ENCODE measurements at regions not wholly inside any gene's neighbourhood (a gene's known extent, or its start where the extent isn't known, plus 50 kb on each side); places are given as distances from the start of the nearest gene placed in this dataset.
A peak's percentile ranks its signal among the peaks of the same experiment; 100 is the strongest.
"Not testable (repeated sequence)": the region's sequence is repeated elsewhere in the genome, so short reads cannot be mapped to it uniquely, and the experiment has no call there.

DNA sequence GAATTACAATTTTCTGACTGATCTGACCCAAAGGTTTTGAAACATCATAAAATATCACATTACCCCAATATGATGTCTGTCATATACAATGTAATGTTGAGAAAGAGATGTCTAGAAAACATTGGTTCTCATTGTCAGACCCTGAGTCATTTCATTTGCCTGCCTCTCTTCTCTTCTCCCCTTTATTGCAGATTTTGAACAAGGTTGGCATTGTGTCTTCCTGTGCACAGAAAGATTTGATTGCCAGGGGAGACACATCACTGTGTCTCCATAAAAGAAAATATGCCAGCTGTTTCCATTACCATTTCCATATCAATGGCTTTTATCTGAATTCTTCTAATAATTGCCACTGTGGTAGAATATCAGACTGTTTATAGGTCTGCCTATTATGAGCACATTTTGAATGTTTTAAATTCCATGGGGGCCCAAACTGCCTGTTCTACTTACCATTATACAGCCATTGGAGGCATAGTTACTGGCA lies 65.6 kb downstream of the IFI44 start:
- DNase-seq (ENCODE audit: low read depth in 2 of 2) = peak in 1 of 2 experiments; percentile 46

DNA sequence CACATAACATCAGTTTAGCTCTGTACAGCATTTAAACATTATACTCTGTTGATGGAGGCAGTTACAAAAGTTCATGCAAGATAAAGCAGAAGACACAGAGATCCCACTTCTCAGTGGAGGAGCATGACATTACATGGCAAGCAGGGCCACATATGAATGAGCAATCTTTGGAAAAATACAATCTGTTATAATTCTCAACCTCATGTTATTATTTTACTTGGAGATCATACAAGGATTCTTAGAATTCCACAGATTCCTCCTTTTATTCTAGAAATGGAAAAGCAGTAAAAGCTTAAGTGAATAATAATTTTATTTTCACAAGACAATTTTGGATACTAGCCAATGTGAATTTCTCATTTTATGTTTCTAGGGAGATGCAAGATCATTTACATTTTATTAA lies 66.6 kb downstream of the IFI44 start:
- peak; percentile 55 to 69 for DNase-seq (ENCODE audit: low read depth in 2 of 2)

DNA sequence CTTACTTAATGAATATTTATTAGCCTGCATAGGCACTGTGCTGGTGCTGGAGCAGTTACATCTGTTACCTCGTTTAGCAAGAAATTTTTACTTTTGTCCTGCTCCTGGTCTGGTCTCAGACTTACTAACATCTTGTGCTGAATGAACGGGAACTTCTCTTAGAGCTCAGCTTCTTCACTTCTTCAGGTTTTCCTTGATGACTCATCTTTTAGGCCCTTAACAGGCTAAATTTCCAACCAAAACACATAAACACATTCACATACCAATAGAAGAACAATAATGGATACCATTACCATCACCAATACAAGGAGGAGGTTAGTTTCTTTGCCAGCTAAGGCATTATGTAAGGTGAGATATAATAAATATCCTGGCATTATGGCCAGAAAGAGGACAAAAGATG lies 68.9 kb downstream of the IFI44 start:
- no peak for DNase-seq (ENCODE audit: low read depth in 2 of 2)

DNA sequence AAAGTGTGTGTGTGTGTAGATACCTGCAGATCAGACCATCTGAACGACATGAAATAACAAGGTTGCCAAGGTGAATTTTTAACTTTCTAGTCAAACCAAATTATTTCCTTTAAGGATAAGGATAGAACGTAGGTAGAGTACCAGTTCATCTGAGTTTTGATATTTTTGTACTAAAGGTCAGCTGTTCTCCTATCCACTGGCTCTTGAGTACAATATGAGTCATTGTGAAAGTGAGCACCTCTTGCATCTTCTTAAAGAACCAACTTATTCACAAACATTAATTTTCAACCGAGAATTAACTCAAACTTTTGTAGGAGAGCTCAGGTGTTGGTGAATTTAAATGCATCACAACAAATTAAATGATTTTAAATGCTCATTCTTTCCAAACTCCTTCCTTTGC lies 71.5 kb downstream of the IFI44 start:
- no peak for DNase-seq (ENCODE audit: low read depth in 2 of 2)

DNA sequence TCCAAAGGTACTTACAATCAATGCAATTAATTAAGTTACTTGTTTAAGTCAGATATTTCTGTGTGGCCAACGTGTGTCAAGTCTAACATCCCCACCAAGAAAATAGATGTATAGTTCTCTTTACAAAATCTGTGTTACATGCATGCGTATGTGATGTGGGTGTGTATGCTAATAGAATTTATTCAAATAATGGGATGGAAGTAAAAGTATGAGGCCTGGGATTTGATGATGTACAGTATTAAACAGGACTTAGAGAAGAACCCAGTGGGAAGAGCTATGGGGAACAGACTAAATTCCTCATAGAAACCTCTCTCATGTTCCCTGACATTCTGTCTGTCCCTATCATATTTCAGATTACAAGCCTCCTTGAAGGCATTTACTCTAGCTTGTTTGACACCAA lies 72.5 kb downstream of the IFI44 start:
- DNase-seq (ENCODE audit: low read depth in 2 of 2) = no peak

DNA sequence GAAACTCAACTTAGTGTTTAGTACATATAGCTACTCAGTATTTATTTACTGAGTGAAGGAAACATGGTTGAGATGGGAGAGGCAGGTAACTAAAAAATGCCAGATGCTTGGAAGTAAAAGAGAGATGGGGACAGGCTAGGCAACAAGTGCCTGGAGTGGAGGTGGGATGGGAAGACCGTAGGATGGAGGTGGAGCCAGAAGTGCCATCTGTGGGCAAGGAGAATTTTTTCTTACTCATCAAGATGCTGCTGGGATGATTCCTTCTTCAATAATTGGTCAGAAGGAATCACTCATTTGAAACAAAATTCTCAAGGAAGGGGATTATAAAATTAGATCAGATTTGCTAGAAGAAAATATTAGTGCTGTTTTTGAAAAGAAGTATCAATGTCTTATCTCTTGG lies 72.9 kb downstream of the IFI44 start:
- peak; percentile 32 to 35 for DNase-seq (ENCODE audit: low read depth in 2 of 2)

DNA sequence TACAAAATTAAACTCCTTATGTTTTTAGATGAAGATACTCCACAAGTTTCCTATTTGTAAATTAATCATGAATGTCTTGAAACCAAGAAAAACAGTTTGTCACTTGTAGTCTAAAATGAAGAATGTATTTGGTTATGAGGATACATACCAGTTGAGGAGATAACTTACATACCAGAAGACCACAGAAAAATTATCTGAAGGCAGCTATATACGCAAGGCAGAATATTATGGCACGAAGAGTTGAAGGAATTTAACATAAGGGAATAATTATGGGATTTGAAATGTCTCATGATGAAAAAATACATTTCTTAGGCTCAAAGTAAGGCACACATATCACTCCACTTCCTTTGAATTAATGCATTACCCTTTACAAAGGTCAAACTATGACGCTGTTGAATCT lies 73.3 kb downstream of the IFI44 start:
- DNase-seq (ENCODE audit: low read depth in 2 of 2) = peak; percentile 86 to 89

DNA sequence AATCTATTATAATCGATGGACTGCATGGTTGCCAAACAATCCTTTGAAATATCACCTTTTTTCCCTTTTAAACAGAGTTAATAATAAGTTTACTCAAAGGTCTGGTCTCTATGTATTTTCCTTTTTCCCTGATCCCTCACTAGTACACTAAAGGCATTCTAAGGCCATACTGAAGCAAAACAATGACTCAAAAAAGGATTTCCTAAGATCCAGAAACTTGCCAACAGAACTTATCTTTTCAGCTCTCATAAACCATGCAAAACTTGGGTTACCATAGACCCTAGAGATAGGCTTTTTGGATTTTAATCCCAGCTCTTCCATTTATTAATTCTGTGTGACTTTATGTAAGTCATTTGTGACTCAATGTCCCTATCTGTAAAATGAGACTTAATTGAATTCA lies 77.1 kb downstream of the IFI44 start:
- DNase-seq (ENCODE audit: low read depth in 2 of 2) = no peak

DNA sequence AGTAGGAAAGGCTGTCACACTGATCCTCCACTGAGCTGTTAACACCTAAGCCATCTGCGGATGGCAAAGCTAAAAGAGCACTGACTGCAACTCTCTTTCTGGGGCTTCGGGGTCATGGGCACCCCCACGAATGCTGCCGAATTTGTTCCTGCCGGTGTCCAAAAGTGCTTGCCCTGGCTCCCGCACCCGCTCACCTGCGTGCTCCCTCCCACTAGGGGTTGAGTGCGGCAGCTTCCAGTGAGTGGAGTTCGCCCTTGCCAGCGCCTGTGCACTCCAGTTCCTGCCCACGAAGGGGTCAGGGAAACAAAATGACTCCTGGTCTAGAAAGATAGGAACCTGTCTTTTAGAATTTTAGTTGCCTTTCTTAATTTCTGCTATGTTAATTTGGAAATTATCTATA lies 78.7 kb downstream of the IFI44 start:
- DNase-seq (ENCODE audit: low read depth in 2 of 2) = no peak

DNA sequence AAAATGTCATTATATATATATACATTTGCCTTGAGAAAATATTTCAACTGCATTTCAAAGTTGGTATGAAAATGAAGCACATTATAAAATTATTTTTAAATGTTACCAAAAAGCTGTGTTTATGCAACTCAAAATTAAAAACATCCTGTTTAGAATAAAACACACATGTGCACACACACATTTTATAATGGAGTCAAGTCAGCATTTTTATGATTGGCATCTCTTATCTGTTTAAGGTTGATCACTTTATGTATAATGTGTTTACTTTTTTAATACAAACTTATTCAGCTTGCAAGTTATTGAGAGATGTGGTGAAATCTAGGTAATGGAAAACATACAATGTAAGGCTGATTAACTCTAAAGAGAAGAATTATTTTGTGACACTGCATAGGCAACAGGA lies 80.4 kb downstream of the IFI44 start:
- no peak for DNase-seq (ENCODE audit: low read depth in 2 of 2)

DNA sequence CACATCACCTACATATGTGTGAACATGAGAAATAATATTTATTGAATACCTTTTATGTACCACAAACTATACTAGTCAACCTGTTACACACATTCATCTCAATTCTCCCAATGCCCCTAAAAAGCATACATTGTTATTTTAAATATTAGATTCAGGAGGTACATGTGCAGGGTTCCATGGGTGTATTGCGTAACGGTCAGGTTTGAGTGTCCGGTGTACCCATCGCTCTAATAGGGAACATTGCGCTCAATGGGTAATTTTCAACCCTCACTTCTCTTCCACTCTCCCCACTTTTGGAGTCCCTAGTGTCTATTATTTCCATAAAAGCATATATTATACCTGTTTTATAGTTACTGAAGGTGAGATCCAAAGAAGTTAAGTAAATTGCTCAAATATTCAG lies 82.0 kb downstream of the IFI44 start:
- no peak for DNase-seq (ENCODE audit: low read depth in 2 of 2)

DNA sequence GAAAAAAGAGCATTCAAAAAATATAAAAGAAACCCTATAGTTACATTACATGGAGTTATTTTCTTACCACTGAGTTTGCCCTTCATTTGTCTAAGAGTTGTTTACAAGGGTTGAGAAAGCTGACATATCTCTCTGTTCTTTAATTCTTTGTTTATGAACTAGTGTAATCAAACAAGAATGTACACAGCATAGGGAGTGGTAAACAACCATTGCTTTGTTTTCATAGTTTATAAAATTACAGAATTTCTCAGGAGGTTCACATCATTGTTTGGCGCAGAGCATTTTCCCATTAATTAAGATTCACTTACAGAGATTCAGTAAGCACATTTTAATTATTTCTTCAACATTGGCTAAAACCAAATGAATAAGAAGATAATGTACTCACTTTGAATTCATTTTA lies 87.6 kb downstream of the IFI44 start:
- no peak for DNase-seq (ENCODE audit: low read depth in 2 of 2)

DNA sequence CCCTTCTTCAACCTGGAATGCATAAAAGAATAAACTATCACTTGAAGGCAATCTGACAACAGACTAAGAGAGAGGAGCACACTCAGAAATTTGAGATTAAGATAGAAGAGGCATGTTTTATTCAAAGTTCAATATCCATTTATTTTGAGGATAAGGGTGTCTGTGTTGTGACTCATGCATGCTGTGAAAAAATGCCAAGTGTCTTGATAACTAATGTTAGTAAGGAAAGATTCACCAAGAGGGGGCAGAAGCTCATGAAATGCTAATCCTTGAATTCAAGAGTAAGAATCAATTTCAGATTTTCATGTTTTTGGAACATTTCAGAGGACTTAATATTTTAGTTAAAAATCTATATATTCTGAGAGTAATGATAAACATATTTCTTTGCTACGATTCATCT lies 94.0 kb downstream of the IFI44 start:
- peak; percentile 31 to 34 for DNase-seq (ENCODE audit: low read depth in 2 of 2)

DNA sequence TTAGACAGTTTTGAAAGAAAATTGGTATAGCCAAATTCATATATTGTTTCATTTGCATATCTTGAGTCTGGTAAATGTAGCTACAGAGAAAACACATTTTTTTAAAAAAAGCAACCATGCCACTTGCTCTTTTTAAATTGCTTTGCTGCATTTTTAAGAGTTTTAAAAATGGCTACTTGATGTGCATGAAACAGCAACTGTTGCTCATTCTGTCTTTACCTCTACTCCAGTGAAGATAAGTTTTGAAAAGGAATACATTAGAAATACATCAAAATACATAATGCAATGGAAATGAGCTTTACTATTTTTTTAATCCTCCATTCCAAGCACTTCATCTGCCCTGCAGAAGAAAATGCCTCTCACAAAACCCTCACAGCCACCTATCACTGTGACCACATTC lies 95.5 kb downstream of the IFI44 start:
- DNase-seq (ENCODE audit: low read depth in 2 of 2) = no peak

DNA sequence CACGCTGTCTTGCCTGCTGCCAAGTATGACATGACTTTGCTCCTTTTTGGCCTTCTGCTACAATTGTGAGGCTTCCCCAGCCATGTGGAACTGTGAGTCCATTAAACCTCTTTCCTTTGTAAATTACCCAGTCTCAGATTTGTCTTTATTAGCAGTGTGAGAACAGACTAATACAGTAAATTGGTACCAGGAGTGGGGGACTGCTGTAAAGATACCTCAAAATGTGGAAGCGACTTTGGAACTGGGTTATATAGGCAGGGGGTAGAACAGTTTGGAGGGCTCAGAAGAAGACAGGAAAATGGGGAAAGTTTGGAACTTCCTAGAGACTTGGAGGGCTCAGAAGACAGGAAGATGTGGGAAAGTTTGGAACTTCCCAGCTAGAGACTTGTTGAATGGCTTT lies 104.0 kb downstream of the IFI44 start:
- not testable (repeated sequence) for DNase-seq (ENCODE audit: low read depth in 2 of 2)

DNA sequence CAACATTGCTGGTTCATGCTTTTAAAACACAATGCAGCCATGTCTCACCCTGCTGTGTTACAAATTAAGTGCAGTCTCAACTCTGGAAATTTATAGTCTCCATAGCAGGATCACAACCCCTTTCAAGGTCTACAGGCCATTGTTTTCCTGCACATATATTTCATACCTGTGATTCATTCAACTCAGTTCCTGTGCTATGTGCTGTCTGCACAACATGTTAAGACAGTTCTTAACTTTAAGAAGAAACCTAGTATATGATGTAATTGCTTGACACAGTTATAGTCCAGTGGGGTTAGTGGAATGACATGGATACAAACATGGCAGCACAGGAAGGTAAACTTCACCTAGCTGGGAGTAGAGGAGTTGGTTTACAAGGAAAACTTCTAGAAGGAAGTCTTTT lies 106.4 kb downstream of the IFI44 start:
- DNase-seq (ENCODE audit: low read depth in 2 of 2) = no peak

DNA sequence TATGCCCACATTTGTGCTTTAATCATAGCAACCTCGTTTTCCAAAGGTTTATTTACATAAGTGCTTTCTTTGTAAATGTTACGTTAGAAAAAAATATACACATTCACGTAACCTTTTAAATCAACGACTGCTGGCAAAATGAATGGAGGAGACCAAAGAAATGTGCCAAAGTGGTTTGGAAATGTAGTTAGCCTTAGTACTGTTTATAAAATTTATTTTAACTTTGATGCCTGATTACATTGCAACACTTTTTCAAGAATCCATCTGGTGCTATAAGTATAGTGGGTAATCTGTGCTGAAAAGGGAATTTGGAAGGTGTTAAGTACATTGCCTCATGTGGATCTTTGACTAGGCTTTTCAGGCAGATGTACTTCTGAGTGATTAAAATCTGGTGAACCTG lies 108.9 kb downstream of the IFI44 start:
- no peak for DNase-seq (ENCODE audit: low read depth in 2 of 2)

DNA sequence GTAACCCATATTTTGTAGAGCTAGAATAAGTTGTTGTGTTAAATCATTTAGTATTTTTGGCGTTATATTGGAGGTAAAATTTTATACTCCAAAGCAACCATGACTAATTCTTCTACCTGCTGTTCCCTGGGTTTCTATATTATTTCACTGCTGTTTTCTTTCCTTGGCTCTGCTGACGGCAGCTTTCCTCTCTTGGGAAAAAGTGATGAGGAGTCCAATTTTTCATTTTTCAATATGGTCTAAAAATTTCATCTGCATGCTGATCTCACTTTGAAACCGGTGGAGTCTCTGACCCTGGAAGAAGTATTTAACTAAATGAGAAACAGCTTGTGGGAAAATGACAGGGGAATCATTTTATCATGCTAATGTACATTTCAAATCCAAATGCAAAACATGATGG lies 110.2 kb downstream of the IFI44 start:
- peak in 1 of 2 experiments; percentile 6 for DNase-seq (ENCODE audit: low read depth in 2 of 2)

DNA sequence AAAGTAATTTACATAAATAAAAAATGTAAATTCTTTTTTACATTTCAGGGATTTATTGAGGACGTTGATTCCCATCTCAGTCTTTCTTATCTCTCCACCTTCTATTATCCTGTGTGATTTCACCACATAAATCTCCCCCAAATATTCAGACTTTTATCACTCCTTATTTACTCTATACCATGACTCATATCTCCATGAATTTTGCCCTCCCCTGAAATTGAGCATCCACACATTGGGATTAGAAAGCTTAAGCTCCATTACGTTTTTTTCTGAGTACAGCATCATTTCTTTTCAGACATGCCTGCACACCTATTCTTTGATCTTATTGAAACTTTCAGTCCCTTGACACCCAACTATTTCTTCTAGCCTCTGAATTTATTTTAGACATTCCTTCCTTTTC lies 111.2 kb downstream of the IFI44 start:
- DNase-seq (ENCODE audit: low read depth in 2 of 2) = peak in 1 of 2 experiments; percentile 4

DNA sequence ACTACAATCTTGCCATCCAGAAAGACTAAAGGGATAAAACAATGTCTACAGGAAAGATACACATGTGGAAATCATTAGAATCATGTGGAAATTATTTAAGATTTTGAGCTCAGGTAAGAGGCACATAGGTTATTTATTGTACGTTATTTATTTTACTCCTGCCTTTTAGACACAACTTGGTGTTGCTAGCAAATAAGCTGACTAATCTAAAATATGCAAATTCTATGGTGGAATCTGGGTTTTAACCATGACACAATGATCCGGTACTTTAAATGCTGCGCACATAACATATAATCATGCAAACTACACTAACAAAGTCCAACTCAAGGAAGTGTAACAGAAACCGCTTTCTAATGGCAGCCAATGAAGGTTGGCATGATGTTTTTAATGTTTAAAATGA lies 112.5 kb downstream of the IFI44 start:
- DNase-seq (ENCODE audit: low read depth in 2 of 2) = no peak

DNA sequence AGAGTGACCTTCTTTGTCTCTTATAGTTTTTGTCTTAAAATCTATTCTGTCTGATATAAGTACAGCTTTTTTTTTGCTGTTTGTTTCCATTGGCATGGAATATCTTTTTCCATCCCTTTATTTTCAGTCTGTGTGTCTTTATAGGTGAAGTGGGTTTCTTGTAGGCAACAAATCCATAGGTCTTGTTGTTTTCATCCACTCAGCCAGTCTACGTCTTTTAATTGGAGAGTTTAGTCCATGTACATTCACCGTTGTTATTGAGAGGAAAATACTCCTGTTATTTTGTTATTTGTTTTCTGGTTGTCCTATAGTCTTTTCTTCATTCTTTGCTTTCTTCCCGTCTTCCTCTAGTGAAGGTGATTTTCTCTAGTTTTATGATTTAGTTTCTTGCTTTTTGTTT lies 115.9 kb downstream of the IFI44 start:
- no peak for DNase-seq (ENCODE audit: low read depth in 2 of 2)

DNA sequence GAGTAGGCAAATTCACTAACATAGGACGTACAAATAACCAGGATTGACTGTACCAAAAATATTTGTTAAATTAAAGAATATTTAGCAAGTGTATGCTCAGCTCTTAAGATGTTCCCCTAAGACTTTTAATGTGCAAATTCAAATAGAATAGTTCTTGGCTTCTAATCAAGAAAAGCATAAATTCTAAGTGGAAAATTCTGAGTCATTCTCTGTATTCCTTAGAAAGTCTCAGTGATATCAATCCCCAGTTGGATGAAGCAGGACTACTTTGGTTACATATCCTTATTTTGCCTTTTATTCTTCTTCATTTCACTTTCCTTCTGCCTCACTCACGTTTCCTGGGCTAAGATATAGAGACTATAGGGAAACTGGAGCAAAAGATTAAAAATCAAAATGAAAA lies 130.2 kb downstream of the IFI44 start:
- peak in 1 of 2 experiments; percentile 29 for DNase-seq (ENCODE audit: low read depth in 2 of 2)

DNA sequence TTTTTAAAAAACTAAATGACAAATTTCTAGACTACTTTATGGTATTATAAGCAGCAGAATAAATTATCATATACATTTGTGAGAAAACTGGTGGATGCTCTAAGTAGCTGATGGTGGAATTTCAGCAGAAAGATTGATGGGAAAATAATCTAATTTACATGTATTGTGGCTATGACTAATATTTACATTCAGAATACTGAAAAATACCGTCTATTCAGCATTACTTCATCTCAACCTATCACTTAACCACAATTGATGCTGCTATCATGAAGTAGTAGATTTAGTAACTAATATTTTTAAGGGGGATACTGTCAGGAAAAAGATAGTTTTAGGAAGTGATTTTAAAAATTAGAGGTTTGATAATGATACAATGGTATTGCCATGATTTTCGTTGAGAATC lies 137.9 kb downstream of the IFI44 start:
- DNase-seq (ENCODE audit: low read depth in 2 of 2) = peak; percentile 27 to 28

DNA sequence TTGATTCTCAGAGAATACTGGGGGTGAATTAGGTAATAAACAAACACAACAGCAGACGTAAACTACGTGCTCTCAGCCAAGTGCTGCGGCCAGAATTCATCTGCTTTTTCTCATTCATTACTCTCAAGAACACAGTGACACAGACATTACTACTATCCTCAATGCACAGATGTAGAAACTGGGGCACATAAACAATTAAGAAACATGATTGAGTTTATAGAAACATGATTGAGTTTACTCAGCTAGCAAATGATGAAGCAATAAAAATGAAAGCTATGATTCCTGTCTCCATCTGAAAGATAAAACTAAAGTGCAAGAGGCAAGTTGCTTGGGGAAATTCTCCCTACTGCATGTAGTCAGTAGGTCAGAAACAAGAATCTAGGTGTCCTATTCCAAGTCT lies 140.5 kb downstream of the IFI44 start:
- DNase-seq (ENCODE audit: low read depth in 2 of 2) = no peak

DNA sequence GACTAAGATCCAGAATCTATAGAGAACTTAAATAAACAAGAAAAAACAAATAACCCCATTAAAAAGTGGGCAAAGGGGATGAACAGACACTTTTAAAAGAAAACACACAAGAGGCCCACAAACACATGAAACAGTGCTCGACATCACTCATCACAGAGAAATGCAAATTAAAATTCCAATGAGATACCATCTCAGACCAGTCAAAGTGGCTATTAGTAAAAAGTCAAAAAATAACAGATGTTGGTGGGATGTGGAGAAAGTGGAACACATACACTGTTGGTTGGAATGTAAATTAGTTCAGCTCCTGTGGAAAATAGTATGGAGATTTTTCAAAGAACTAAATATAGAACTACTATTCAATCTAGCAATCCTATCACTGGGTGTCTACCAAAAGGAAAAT lies 143.1 kb downstream of the IFI44 start:
- DNase-seq (ENCODE audit: low read depth in 2 of 2) = peak; percentile 24 to 28
